Muscle layer of duodenum (tissue), 2 donors: ENCODE measurements at regions not wholly inside any gene's neighbourhood (a gene's known extent, or its start where the extent isn't known, plus 50 kb on each side); places are given as distances from the start of the nearest gene placed in this dataset.

Source experiments
- H3K27ac ChIP-seq: one replicate; pipeline ENCODE4 v1.7.0; 2013; ENCODE audit warnings: mild to moderate bottlenecking, low read length
- H3K27me3 ChIP-seq: one replicate; pipeline ENCODE4 v1.7.0; 2013; ENCODE audit warnings: low read depth, mild to moderate bottlenecking, control low read depth, low read length
- H3K36me3 ChIP-seq, 2 donors: one replicate each; pipeline ENCODE4 v1.7.0; 2013; ENCODE audit warnings: low read length in 2 of 2, control low read depth in 1 of 2, mild to moderate bottlenecking in 1 of 2; ENCODE audit not compliant: insufficient read depth in 2 of 2, control insufficient read depth in 1 of 2
- H3K4me1 ChIP-seq, 2 donors: one replicate each; pipeline ENCODE4 v1.7.0; 2013; ENCODE audit warnings: low read length in 2 of 2, mild to moderate bottlenecking in 2 of 2, control low read depth in 1 of 2, moderate library complexity in 1 of 2; ENCODE audit not compliant: insufficient read depth in 2 of 2, control insufficient read depth in 1 of 2
- H3K4me3 ChIP-seq, 2 donors: one replicate each; pipeline ENCODE4 v1.7.0; 2013; ENCODE audit warnings: low read length in 2 of 2, low read depth in 1 of 2, mild to moderate bottlenecking in 1 of 2
- H3K9me3 ChIP-seq, 2 donors: one replicate each; pipeline ENCODE4 v1.7.0; 2013; ENCODE audit warnings: low read length in 2 of 2, control low read depth in 1 of 2, mild to moderate bottlenecking in 1 of 2; ENCODE audit not compliant: control insufficient read depth in 1 of 2
- donor health status: healthy.

DNA sequence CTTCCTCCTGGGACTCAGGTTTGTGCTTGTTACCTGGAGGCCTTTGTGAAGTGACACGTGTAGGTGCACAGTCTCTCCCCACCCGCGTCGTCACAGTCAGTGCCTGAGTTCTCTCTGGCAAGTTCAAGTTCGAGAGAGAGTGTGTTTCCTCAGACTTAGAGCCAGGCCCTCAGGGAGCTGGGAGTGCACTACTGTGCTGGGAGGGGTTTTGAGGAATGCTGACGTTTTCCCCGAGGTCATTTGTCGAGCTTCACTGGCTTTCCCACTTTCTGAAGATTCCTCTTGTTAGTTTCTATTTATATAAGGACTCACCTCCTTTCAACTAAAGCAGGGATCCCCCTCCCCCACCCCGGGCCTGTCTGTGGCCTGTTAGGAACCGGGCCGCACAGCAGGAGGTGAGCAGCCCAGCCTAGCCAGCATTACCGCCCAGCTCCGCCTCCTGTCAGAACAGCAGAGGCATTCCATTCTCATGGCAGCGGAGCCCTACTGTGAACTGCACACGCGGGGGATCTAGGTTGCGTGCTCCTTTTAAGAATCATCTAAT lies 209.2 kb downstream of the DIRAS2 start:
- peak overlapping the region in 1 of 2 donors; percentile 15 for H3K4me3 ChIP-seq
- H3K27me3 ChIP-seq = no peaks in the 10 kb centered on the region
- H3K27ac ChIP-seq = no peak overlapping the region
- no peaks in the 10 kb centered on the region for H3K4me1 ChIP-seq
- H3K36me3 ChIP-seq = no peaks in the 10 kb centered on the region
- H3K9me3 ChIP-seq = no peaks in the 10 kb centered on the region

DNA sequence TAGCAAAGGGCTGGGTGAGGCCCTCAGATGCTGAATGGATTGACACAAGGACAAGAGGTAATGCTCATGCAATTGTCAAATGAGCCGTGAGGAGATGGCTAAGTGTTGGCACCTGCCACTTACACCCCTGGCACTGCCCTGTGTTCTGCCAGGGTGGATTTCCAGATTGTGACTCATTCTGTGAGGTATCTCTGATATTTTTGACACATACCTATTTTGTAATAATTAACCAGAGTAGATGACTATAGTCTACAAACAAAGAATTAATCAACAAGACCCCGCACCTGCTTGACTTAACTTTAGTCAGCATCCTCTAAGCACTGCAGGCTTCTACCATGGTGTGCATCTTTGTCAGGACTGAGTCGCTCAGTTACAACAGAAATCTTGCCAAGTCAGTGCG lies 200.8 kb downstream of the DIRAS2 start:
- no peaks in the 10 kb centered on the region for H3K27me3 ChIP-seq
- no peaks in the 10 kb centered on the region for H3K4me1 ChIP-seq

DNA sequence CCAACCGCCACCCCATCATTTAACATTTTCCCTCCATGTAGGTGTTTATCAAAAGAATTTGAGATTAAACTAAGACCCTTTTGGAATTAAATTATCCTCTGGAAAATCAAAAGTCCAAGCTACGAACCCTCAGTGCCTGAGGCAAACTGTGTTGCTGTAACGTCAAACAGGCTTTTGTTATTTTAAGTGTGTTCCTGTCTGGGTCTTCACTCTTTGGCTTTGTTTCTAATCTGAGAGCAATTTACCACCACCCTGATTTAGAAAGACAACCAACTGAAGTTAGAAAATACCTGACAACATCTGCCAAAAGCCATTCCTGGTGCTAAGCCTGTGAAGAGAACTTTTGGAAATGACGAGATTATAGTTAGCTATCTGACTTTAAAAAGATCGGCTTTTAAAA lies 199.9 kb downstream of the DIRAS2 start:
- peaks cover 0 to 3% of the 10 kb centered on the region in 2 donors for H3K9me3 ChIP-seq

More for the DNA sequence above, 200.8 kb downstream of the DIRAS2 start:
- H3K36me3 ChIP-seq = no peaks in the 10 kb centered on the region
- peaks cover 0 to 3% of the 10 kb centered on the region in 2 donors for H3K9me3 ChIP-seq
- H3K4me3 ChIP-seq = no peak overlapping the region
- H3K27ac ChIP-seq = no peak overlapping the region

DNA sequence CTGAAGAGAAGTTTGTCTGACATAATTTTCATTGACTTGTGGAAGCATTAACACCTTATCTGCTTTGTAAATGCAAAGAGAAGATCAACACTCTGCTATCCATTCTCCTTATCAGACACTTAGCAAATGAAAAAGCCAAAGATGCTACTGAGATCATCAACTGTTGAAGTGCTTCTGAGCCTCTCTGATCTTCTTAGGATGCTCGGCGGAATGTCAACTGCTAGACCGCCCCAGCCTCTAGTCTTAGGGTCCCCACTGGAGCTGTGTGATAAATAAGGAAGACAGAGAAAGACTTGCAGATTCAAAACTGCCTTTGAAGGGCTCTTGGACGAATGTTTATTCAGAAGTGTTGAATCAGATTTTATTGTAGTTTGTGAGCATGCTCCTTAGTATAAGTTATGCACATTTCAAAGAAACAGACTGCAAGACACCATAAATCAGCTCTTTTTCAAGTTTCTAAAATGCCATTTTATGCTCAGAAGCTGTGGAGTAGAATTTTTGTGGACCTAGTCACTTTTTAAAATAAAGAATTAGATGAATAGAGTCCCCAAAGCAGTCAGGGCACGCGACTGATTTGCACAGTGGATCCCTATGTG lies 197.9 kb downstream of the DIRAS2 start:
- no peak overlapping the region for H3K27ac ChIP-seq
- no peaks in the 10 kb centered on the region for H3K27me3 ChIP-seq
- H3K4me3 ChIP-seq = no peak overlapping the region
- H3K4me1 ChIP-seq = no peaks in the 10 kb centered on the region
- no peaks in the 10 kb centered on the region for H3K36me3 ChIP-seq
- H3K9me3 ChIP-seq = no peaks in the 10 kb centered on the region

More for the DNA sequence above, 199.9 kb downstream of the DIRAS2 start:
- Histone ChIP-seq H3K4me1 (no peaks in the 10 kb centered on the region), H3K4me3 (no peak overlapping the region), H3K27me3 (no peaks in the 10 kb centered on the region), H3K27ac (no peak overlapping the region), H3K36me3 (no peaks in the 10 kb centered on the region)

DNA sequence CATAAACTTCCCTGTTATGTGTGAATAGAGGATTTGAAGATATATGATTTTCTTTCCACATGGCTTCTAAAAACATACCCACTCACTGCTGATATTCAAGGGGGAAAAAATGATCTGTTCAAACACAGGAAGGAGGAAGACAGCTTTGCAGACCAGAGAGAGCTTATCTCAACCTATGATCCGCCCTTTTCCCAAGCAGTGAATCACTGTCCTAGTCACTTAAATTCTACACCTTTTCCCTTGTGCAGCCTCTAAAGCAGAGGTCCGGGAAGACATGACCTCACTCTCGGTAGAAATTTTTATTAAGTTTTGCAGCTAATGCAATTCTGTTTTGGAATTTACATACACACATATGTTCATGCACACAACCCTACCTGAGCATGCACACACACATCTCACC lies 197.2 kb downstream of the DIRAS2 start:
- Histone ChIP-seq H3K27me3 (no peaks in the 10 kb centered on the region), H3K4me3 (no peak overlapping the region), H3K4me1 (no peaks in the 10 kb centered on the region), H3K36me3 (no peaks in the 10 kb centered on the region), H3K9me3 (no peaks in the 10 kb centered on the region), H3K27ac (no peak overlapping the region)

DNA sequence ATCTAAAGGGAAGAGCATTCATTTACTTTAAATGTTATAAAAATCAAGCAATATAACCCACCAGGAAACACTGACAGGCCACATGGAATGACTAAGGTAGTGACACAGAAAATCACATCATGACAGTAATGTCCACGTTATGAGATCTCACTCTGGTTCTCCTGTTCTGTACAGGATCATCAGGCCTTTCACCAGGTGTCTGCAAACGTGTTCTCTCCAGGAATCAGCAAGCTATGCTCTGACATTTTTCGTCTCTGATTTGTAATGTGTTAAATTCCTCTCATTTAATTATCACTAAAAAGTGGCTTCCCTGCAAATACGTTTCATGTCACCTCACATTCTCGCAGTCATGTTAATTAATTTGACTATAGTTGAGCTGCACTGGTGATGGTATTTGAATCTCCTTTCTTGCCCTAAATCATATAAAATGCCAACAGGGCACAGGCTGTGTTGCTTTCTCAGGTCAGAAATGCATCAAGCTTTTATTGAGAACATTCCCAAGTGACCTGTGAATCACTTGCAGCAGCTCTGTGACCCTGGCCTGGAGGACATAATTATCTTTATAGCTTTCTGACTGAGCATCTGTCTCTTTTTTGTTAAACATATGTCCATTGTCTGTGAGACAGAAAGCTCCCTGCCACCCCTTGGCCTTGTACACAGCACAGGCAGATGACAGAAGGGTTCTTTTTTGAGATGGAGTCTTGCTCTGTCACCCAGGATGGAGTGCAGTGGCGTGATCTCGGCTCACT lies 196.2 kb downstream of the DIRAS2 start:
- H3K27ac ChIP-seq = no peak overlapping the region
- H3K27me3 ChIP-seq = no peaks in the 10 kb centered on the region
- no peaks in the 10 kb centered on the region for H3K36me3 ChIP-seq
- no peak overlapping the region for H3K4me3 ChIP-seq
- no peaks in the 10 kb centered on the region for H3K9me3 ChIP-seq
- H3K4me1 ChIP-seq = no peaks in the 10 kb centered on the region

DNA sequence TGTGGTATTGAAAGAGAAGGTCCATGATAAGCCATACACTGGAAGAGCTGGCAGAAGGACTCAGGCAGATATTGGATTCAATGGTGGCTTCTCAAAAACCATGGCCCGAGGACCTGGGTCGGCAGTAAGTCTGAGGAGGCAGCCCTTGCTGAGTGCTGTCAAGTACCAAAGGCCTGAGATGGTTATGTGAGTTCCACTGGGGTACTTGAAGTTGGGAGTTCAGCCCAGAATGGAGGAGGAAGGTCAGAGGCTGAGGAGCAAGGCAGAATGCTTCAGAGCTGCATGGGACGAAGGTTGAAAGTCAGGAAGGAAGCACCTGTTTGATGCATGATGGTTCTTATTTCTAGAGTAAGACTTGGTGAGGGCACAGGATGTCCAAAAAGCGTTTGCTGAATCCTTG lies 194.9 kb downstream of the DIRAS2 start:
- Histone ChIP-seq H3K4me3 (no peak overlapping the region), H3K9me3 (no peaks in the 10 kb centered on the region), H3K27me3 (no peaks in the 10 kb centered on the region), H3K36me3 (no peaks in the 10 kb centered on the region), H3K4me1 (no peaks in the 10 kb centered on the region), H3K27ac (no peak overlapping the region)

DNA sequence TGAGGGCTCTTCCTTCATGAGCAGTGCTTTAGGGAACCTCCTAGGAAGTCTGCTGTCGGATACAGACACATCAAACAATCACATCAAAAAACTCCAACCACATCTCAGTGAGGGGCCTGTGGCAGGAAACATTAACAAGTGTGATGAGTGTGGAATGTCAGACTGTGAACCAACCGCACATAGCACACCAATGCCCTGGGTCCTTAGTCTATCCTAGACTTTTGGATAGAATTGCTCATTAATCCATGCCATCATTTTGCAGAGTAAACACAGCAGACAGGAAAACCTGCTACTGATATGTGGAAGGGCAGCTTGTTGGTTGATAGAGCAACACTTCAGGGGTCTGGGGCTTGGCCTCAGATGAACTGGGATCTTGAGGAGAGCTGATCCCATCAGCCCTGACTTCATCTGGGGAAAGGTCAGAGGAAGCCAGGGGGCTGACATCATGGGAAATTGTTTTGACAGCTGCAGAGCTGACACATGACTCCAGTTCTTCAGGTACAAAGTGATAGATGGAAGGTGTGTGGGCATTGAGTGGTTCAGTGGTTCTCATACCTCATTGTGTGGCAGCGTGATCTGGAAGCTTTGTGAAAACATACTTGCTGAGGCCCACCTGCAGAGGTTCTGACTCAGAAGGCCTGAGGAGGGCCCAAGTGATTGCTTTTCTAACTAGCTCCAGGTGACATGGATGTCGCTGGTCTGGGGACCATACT lies 193.3 kb downstream of the DIRAS2 start:
- no peaks in the 10 kb centered on the region for H3K36me3 ChIP-seq
- no peak overlapping the region for H3K4me3 ChIP-seq
- H3K9me3 ChIP-seq = no peaks in the 10 kb centered on the region
- no peaks in the 10 kb centered on the region for H3K4me1 ChIP-seq
- no peak overlapping the region for H3K27ac ChIP-seq
- no peaks in the 10 kb centered on the region for H3K27me3 ChIP-seq

DNA sequence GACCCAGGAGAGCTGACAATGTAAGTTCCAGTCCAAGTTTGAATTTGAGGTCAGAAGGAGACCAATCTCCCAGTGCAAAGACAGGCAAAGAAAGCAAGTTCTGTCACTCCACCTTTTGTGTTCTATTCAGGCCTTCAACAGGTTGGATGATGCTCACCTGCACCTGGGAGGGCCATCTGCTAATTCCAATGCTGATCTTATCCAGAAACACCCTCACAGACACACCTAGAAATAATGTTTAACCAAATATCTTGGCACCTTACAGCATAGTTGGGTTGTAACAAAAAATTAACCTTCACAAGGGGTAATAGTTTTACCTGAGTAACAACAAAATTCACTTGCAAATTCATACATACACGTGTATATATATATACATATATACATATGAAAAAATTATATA lies 190.8 kb downstream of the DIRAS2 start:
- Histone ChIP-seq H3K4me3 (no peak overlapping the region), H3K27ac (no peak overlapping the region), H3K4me1 (no peaks in the 10 kb centered on the region), H3K9me3 (no peaks in the 10 kb centered on the region), H3K36me3 (no peaks in the 10 kb centered on the region), H3K27me3 (no peaks in the 10 kb centered on the region)

DNA sequence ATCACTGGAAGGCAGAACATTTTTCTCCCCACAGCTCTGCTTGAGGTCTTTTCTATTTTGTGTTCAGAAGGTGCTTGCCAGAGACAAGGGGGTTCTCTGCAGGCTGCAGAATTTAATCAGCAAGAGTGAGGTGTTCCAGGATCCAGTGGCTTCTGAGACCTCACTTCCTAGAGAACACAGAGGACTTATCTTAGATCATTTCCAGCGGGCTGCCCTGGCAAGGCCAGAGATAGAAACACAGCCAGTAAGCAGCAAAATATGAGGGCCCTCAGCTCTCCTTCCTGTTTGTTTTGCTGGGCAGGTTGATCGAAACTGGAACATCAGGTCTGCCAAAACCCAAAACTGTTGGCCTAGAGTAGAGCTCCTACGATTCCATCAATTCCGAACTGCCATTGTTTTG lies 187.3 kb downstream of the DIRAS2 start:
- Histone ChIP-seq H3K4me3 (no peak overlapping the region), H3K4me1 (no peaks in the 10 kb centered on the region), H3K9me3 (no peaks in the 10 kb centered on the region), H3K27me3 (no peaks in the 10 kb centered on the region), H3K27ac (no peak overlapping the region), H3K36me3 (no peaks in the 10 kb centered on the region)

DNA sequence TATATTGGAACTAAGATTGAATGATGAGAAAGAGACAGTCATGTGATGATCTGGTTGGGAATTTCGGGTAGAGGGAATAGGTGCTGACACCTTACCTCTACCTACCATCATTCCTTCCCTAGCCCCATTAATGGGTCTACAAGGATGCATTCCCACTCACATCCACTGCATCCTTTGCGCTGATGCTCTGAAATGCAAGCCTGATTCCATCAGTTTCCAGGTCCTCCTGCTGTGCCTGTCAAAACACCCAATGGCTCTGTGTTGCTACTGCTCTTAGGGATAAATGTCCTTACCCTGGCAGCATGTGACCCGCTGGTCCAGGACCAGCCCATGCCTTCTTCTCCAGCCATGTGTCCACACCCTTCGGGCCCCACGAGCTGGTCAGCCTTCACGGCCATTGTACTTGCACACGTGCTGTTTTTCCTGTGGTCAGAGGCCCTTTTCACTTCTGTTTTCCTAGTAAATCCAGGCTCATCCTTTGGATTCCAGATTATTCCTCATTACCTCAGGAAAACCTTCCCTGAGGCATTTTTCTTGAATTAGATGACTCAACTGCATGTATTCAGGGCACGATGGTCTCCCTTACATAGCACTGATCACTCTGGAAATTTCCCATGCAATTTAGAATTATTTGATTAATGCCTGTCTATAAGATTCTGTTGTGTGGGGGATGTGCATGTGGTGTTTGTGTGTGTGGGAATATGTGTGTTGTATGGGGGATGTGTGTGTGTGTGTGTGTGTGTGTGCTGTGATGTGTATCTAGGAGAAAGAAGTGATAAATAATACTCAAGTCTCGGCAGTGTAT lies 185.0 kb downstream of the DIRAS2 start:
- no peaks in the 10 kb centered on the region for H3K36me3 ChIP-seq
- no peaks in the 10 kb centered on the region for H3K9me3 ChIP-seq
- no peaks in the 10 kb centered on the region for H3K27me3 ChIP-seq
- no peaks in the 10 kb centered on the region for H3K4me1 ChIP-seq
- H3K27ac ChIP-seq = no peak overlapping the region
- H3K4me3 ChIP-seq = no peak overlapping the region
